GM12874 (cell line): ENCODE measurements at regions not wholly inside any gene's neighbourhood (a gene's known extent, or its start where the extent isn't known, plus 50 kb on each side); places are given as distances from the start of the nearest gene placed in this dataset.

Experiments used
- CTCF ChIP-seq: IDR thresholded peaks from 2 replicates; pipeline ENCODE4 v1.5.1; 2011; ENCODE audit warnings: low read depth, mild to moderate bottlenecking, control low read depth, low read length, moderate library complexity; ENCODE audit not compliant: insufficient read depth

DNA sequence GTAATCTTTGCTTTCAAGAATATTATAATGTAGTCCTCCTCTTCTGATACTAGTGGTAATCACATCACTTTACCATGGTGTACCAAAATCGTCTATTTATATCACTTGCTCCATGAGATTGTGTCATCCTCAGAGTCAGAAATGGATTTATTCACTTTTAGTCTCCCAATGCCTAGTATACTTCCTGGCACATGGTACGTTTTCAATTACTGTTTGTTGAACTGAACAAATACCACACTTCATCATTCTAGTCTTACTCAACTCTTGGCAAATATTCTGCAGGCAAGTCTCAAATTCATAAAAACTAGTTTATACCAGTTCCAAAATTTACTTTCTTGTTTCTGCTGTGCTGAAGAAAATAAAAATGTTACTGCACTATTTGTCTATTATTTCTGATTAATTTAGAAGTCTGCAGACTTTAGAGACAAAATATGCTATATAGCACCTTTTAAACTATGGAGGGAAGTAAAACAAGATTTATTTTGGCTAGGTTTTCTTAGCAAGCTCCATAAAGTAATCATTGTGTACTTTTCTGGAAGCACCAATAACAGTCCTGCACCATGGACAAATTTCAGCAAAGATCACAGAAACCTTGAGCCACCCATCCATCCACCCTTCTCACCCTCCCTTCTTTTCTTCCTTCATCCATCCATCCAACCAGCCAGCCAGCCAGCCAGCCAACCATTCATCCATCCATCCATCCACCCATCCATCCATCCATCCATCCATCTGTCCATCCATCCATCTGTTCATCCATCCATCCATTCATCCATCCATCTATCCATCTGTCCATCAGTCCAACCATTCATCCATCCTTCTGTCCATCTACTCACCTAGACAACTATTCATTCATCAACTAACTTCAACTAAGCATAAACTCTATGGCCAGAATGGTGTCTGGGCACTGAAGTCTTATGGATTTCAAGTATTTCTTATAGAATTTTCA, 102.1 kb upstream of the STMND1 start:
- TF ChIP-seq CTCF = no peak

DNA sequence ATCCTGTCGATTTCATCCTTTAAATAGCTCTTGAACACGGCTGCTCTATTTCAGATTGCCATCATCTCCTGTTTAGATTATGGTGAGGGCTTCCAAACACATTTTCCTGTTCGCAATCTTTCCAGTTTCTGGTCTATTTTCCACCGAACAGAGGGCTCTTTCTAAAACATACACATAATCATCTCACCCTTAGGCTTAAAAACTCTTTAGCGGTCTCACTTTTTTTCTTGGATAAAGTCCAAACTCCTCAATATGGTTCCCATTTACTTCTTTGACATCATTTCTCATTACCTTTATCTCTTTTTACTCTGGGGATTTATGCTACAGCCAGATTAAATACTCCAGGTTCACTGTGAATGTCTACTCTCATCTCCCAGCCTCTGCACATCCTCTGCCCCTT, 103.4 kb upstream of the STMND1 start:
- TF ChIP-seq CTCF = no peak

DNA sequence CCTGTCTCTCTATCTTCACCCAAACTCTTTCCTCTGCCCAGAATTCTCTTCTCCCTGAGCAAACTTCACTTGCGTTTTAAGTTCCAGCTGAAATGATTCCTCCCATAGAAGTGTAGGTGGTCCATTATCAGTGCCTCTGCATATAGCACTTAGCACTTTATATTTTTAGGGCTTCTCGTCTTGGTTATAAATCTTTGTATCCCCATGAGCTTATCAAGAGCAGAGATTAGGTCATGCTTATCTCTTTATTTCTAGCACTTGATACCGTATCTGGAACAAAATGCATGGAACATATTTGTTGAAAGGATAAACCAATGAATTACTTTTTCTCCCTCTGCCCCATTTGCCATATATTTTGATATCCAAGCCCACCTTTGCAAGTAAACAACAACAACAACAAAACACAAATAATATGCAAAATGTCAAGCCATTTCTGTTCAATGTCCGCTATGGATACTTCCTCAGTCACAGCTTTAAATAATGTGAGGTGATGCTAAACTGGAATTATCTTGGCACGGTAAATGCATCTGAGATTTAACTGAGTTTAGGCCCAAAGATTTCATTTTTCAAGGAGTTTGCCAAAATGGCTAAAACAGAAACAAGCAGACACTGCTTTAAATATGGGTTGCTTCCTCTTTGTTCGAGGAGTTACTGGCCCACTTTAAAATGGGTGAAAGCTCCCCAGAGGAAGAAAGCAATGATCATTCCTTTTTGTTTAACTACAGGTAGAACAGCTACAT, 106.2 kb upstream of the STMND1 start:
- TF ChIP-seq CTCF = no peak

DNA sequence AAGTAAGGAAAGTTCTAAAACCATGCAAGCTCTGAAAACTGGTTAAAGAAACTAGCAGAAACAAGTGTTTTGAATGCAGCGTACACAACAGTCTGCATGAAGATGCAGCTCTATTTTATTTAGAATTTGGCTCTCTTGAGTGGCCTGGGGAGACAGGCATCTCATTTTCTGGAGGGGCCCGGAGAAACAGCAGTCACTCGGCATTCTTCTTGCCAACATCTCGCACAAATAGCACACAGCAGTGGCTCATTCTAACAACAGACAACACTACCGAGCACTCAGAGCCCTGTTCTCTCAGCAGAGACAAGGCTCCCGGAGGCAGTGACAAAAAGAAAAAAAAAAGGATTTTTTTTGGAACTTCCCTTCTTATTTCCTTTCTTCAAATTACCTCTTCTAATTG, 108.5 kb upstream of the STMND1 start:
- TF ChIP-seq CTCF = no peak

- TF ChIP-seq CTCF = no peak
These were observed 109.7 kb upstream of the STMND1 start for GRCh38 chr6:16991981-16992629.

DNA sequence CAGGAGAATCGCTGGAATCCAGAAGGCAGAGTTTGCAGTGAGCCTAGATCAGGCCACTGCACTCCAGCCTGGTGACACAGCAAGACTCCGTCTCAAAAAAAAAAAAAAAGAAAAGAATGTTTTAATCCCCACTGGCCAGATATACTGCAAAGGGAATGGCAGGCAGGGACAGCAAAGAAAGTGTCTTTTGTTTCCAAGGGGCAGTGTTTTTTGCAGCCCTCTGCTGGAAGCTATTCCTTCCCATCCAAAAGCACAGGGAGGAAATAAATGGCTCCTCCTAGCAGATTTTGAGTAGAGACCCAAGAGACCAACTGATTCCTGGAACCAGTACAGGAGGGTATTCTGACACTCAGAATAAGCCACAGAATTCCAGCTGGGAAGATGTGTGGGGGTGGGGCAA, 112.5 kb upstream of the STMND1 start:
- no peak for TF ChIP-seq CTCF

DNA sequence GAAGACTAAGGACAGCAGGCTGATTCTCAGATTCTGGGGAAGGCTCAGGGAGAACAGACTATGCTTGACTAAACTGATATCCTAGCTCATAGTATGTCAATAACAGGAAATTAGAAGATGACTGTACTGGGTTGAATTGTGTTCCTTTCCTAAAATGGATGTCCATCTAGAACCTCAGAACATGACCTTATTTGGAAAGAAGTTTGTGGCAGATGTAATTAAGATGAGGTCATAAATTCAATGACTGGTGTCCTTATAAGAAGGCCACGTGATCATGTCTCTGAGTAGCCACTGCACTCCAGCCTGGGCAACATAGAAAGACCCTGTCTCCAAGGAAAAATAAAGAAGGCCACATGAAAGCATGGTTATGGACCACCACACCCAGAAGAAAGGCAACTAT, 113.9 kb upstream of the STMND1 start:
- no peak for TF ChIP-seq CTCF
